Endodermal cell (in vitro differentiated cells): ENCODE measurements at regions not wholly inside any gene's neighbourhood (a gene's known extent, or its start where the extent isn't known, plus 50 kb on each side); places are given as distances from the start of the nearest gene placed in this dataset.

Experiments used
- DNase-seq: peaks from one replicate; pipeline ENCODE4 v3.0.0-alpha.2; 2017
- H3K27ac ChIP-seq: 2 replicates; pipeline ENCODE4 v1.5.1; 2013; ENCODE audit warnings: mild to moderate bottlenecking, low read depth, low read length, moderate library complexity
- H3K27me3 ChIP-seq: 2 replicates; pipeline ENCODE4 v1.6.1; 2013; ENCODE audit warnings: mild to moderate bottlenecking, low read length, moderate library complexity; ENCODE audit not compliant: insufficient read depth, control insufficient read depth, poor library complexity, severe bottlenecking
- H3K36me3 ChIP-seq: 2 replicates; pipeline ENCODE4 v1.7.0; 2013; ENCODE audit warnings: mild to moderate bottlenecking, low read length, moderate library complexity; ENCODE audit not compliant: control insufficient read depth, insufficient read depth
- H3K4me1 ChIP-seq: one replicate; pipeline ENCODE4 v1.7.0; 2013; ENCODE audit warnings: low read length; ENCODE audit not compliant: control insufficient read depth, insufficient read depth
- H3K4me3 ChIP-seq: 2 replicates; pipeline ENCODE4 v1.5.1; 2013; ENCODE audit warnings: mild to moderate bottlenecking, low read length, moderate library complexity
- H3K9ac ChIP-seq: 2 replicates; pipeline ENCODE4 v1.6.1; 2013; ENCODE audit warnings: mild to moderate bottlenecking, low read length, moderate library complexity; ENCODE audit not compliant: poor library complexity, severe bottlenecking; ENCODE audit errors: extremely low read depth
- H3K9me3 ChIP-seq: 2 replicates; pipeline ENCODE4 v1.6.1; 2013; ENCODE audit warnings: mild to moderate bottlenecking, low read length, moderate library complexity; ENCODE audit not compliant: control insufficient read depth
- H3K27ac Mint-ChIP-seq: 2 replicates; pipeline ENCODE4 v1.8.0; 2020; ENCODE audit warnings: mixed read lengths
- H3K27me3 Mint-ChIP-seq: 2 replicates; pipeline ENCODE4 v1.8.0; 2021; ENCODE audit warnings: mild to moderate bottlenecking, mixed read lengths; ENCODE audit not compliant: insufficient read depth
- H3K36me3 Mint-ChIP-seq: 2 replicates; pipeline ENCODE4 v1.8.0; 2020; ENCODE audit warnings: low read depth, mixed read lengths
- H3K4me1 Mint-ChIP-seq: 2 replicates; pipeline ENCODE4 v1.8.0; 2020; ENCODE audit warnings: mixed read lengths
- H3K4me3 Mint-ChIP-seq: 2 replicates; pipeline ENCODE4 v1.8.0; 2020; ENCODE audit warnings: mild to moderate bottlenecking, moderate library complexity, mixed read lengths
- H3K9me3 Mint-ChIP-seq: 2 replicates; pipeline ENCODE4 v1.8.0; 2020; ENCODE audit warnings: mild to moderate bottlenecking, mixed read lengths
- CTCF ChIP-seq: fragments of 200-600 bp; sonication (generic); conservative IDR thresholded peaks from 2 replicates; pipeline ENCODE4 v1.5.0; 2021; ENCODE audit warnings: antibody characterized with exemption, mild to moderate bottlenecking
- WGBS, 2 experiments: methylation state at CpG; one replicate each; pipeline versions ENCODE4 v1.1.5 to v1.1.7; 2013; ENCODE audit warnings: missing lambda C conversion rate in 2 of 2, mixed read lengths in 1 of 2; ENCODE audit not compliant: insufficient coverage in 1 of 2, insufficient read length in 1 of 2; 5-methylcytosine and 5-hydroxymethylcytosine counted together

- no peaks in the 10 kb centered on the region for H3K27me3 Mint-ChIP-seq
- no peak overlapping the region for H3K9ac ChIP-seq
- no peak overlapping the region for H3K4me3 ChIP-seq
- DNase-seq, result no peak
- peaks cover 13% of the 10 kb centered on the region for H3K9me3 ChIP-seq
- H3K27me3 ChIP-seq, result no peaks in the 10 kb centered on the region
- H3K4me1 Mint-ChIP-seq, result peaks cover 16% of the 10 kb centered on the region
- H3K27ac Mint-ChIP-seq, result no peak overlapping the region
- H3K36me3 Mint-ChIP-seq, result peaks cover 4% of the 10 kb centered on the region
- peaks cover 16% of the 10 kb centered on the region for H3K4me1 ChIP-seq
- 83 to 89% methylated on average over 4 of the region's 4 CpGs for WGBS, 2 experiments
- no peaks in the 10 kb centered on the region for H3K36me3 ChIP-seq
- no peak overlapping the region for H3K27ac ChIP-seq
- H3K4me3 Mint-ChIP-seq, result no peak overlapping the region
- peaks cover 29% of the 10 kb centered on the region for H3K9me3 Mint-ChIP-seq
- no peak for TF ChIP-seq CTCF
These were observed 445.2 kb upstream of the SALL1 start for GRCh38 chr16:51596247-51596646.

GRCh38 chr16:51592535-51593300 is 441.6 kb upstream of the SALL1 start:
- Mint-ChIP-seq H3K36me3 (peaks cover 4% of the 10 kb centered on the region), H3K9me3 (peaks cover 14% of the 10 kb centered on the region), H3K27ac (no peak overlapping the region), H3K4me1 (peaks cover 27% of the 10 kb centered on the region), H3K27me3 (no peaks in the 10 kb centered on the region), H3K4me3 (no peak overlapping the region)
- no peak for TF ChIP-seq CTCF
- no peak overlapping the region for H3K4me3 ChIP-seq
- H3K9ac ChIP-seq, result no peak overlapping the region
- peaks cover 5% of the 10 kb centered on the region for H3K9me3 ChIP-seq
- no peak overlapping the region for H3K27ac ChIP-seq
- H3K27me3 ChIP-seq, result peaks cover 7% of the 10 kb centered on the region
- 70 to 91% methylated on average over 3 to 8 of the region's 9 CpGs for WGBS, 2 experiments
- H3K4me1 ChIP-seq, result peaks cover 16% of the 10 kb centered on the region
- no peak for DNase-seq
- H3K36me3 ChIP-seq, result no peaks in the 10 kb centered on the region

DNA sequence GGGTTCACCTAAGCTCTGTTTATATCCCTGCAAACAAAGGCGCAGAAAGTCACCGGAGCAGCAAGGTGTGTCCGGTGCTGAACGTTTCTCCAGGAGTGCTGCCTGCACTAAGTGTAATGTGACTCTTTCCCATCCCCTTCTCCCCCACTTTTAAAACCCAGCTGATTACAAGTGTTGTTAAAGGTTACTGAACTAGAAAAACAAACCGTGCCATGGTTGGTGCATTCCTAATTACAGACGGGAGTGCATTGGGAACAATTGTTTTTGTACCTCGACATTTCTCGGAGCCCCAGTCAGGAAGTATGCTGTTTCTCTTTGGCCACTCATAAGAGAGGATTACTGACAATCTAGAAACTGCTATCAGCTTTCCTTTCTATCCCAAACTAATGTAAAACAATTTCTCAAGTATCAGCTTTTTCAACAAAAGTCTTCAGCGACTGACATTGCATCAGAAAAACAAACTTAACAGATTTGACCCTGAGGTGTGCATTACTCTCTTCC is 441.0 kb upstream of the SALL1 start:
- H3K36me3 Mint-ChIP-seq, result peaks cover 3% of the 10 kb centered on the region
- TF ChIP-seq CTCF, result no peak
- 79 to 82% methylated on average over 6 to 9 of the region's 9 CpGs for WGBS, 2 experiments
- no peaks in the 10 kb centered on the region for H3K36me3 ChIP-seq
- peaks cover 16% of the 10 kb centered on the region for H3K4me1 ChIP-seq
- peak overlapping the region; percentile 54 for H3K4me3 ChIP-seq
- H3K27ac ChIP-seq, result no peak overlapping the region
- H3K4me1 Mint-ChIP-seq, result peaks cover 27% of the 10 kb centered on the region
- H3K9ac ChIP-seq, result no peak overlapping the region
- no peak overlapping the region for H3K27ac Mint-ChIP-seq
- H3K27me3 Mint-ChIP-seq, result no peaks in the 10 kb centered on the region
- no peak overlapping the region for H3K4me3 Mint-ChIP-seq
- H3K9me3 Mint-ChIP-seq, result peaks cover 8% of the 10 kb centered on the region
- no peak for DNase-seq
- no peaks in the 10 kb centered on the region for H3K9me3 ChIP-seq
- peaks cover 7% of the 10 kb centered on the region for H3K27me3 ChIP-seq
